ENCODE measurements at regions not wholly inside any gene's neighbourhood (a gene's known extent, or its start where the extent isn't known, plus 50 kb on each side); places are given as distances from the start of the nearest gene placed in this dataset.

- TF ChIP-seq POLR2A (IDR thresholded peaks at IDR 0.05) (no peak), CTCF (IDR thresholded peaks at IDR 0.05) (no peak), EP300 (IDR thresholded peaks at IDR 0.05) (no peak), POLR2AphosphoS5 (IDR thresholded peaks at IDR 0.05) (no peak)
Observed at GRCh38 chr1:78359666-78360065, 131.1 kb upstream of the PTGFR start.
